ENCODE measurements at regions not wholly inside any gene's neighbourhood (a gene's known extent, or its start where the extent isn't known, plus 50 kb on each side); places are given as distances from the start of the nearest gene placed in this dataset.
"Not testable (repeated sequence)": the region's sequence is repeated elsewhere in the genome, so short reads cannot be mapped to it uniquely, and the experiment has no call there.

DNA sequence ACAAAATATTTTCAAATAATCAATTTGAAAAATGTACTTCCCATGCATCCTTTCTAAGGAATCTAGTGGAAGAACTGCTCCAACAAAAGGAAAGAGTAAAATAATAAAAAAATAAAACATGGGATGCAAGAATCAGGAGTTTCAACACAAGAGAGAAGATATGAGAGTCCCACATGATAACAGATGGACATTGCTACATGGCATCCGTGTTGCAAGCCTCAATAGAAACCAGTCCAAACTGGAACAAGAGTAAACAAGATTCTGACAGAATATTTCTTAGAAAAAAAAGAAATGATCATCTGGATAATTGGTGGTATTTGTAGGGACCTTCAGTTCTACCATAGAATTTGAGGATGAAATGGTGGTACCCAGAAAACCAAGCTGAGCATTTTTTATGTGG is 186.8 kb downstream of the FRK start:
- Mint-ChIP-seq H3K4me1 (ENCODE audit: low read depth) (no peaks in the 10 kb centered on the region), H3K36me3 (ENCODE audit: low read depth) (no peaks in the 10 kb centered on the region), H3K9me3 (no peaks in the 10 kb centered on the region), H3K27ac (no peak overlapping the region), H3K4me3 (no peak overlapping the region), H3K27me3 (no peaks in the 10 kb centered on the region)
- POLR2A ChIA-PET: no interaction called here
- TF ChIP-seq, protein P1, sequence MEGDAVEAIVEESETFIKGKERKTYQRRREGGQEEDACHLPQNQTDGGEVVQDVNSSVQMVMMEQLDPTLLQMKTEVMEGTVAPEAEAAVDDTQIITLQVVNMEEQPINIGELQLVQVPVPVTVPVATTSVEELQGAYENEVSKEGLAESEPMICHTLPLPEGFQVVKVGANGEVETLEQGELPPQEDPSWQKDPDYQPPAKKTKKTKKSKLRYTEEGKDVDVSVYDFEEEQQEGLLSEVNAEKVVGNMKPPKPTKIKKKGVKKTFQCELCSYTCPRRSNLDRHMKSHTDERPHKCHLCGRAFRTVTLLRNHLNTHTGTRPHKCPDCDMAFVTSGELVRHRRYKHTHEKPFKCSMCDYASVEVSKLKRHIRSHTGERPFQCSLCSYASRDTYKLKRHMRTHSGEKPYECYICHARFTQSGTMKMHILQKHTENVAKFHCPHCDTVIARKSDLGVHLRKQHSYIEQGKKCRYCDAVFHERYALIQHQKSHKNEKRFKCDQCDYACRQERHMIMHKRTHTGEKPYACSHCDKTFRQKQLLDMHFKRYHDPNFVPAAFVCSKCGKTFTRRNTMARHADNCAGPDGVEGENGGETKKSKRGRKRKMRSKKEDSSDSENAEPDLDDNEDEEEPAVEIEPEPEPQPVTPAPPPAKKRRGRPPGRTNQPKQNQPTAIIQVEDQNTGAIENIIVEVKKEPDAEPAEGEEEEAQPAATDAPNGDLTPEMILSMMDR (IDR thresholded peaks at IDR 0.05): no peak
- no peak for ATAC-seq
- no peak for DNase-seq
- intact Hi-C loops (cut with micrococcal nuclease): no loop called here
- CTCF ChIA-PET: no interaction called here

DNA sequence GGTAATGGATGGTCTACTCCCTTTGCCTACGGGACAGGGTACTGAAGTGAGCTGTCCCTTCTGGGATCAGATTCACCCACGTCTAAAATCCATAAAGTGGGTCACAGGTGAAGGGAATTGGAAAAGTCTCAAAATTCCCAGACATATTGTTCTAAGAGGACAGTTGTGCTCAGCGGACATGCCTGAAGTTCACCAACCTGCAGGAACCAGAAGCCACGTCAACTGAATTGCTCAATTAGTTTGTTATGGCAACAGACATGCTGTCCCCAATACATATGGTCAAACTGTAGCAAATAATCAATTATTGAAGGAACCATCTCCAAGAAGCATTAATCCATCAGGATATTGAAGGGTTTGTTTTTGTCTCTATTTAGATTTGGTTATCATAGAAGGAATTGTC is 190.2 kb downstream of the FRK start:
- no peaks in the 10 kb centered on the region for H3K4me1 Mint-ChIP-seq (ENCODE audit: low read depth)
- CTCF ChIA-PET: no interaction called here
- H3K36me3 Mint-ChIP-seq (ENCODE audit: low read depth): no peaks in the 10 kb centered on the region
- ATAC-seq (no peak), DNase-seq (no peak)
- TF ChIP-seq, protein P1 (IDR thresholded peaks at IDR 0.05): no peak
- no peaks in the 10 kb centered on the region for H3K27me3 Mint-ChIP-seq
- intact Hi-C loops (cut with micrococcal nuclease): no loop called here
- POLR2A ChIA-PET: no interaction called here
- no peak overlapping the region for H3K27ac Mint-ChIP-seq
- no peak overlapping the region for H3K4me3 Mint-ChIP-seq
- H3K9me3 Mint-ChIP-seq: no peaks in the 10 kb centered on the region

DNA sequence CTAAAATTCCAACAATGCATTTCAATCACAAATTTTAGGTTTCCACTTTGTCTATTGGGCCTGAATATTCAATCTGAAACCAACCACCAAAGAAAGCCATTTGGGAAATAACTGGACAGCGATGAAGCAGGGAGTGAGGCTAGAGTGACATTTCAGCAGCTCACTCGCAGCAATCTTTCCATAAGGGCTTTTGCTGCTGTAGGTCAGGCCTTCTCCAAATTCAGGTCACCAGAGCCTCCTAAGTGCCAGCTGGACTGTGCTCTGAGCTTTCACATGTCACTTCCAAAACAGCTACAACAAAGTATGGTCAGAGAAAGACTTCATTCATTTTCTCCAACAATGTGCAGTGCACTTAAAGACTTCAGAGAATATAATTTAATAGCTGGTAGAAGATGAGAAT is 194.8 kb downstream of the FRK start:
- Mint-ChIP-seq H3K27me3 (no peaks in the 10 kb centered on the region), H3K36me3 (ENCODE audit: low read depth) (no peaks in the 10 kb centered on the region), H3K27ac (no peak overlapping the region), H3K4me3 (no peak overlapping the region), H3K9me3 (no peaks in the 10 kb centered on the region), H3K4me1 (ENCODE audit: low read depth) (no peaks in the 10 kb centered on the region)
- TF ChIP-seq, protein P1 (IDR thresholded peaks at IDR 0.05): no peak
- ChIA-PET POLR2A (interaction anchor here (0.6 kb wide), 1 partner anchor 18 kb away, joined by 3 read pairs; no protein-coding TSS in a partner anchor), CTCF (no interaction called here)
- no peak for ATAC-seq
- intact Hi-C loops (cut with micrococcal nuclease): no loop called here
- DNase-seq: no peak

GRCh38 chr6:115863211-115863610 is 197.5 kb downstream of the FRK start:
- Mint-ChIP-seq H3K4me3 (no peak overlapping the region), H3K27ac (no peak overlapping the region), H3K36me3 (ENCODE audit: low read depth) (no peaks in the 10 kb centered on the region), H3K27me3 (no peaks in the 10 kb centered on the region), H3K9me3 (no peaks in the 10 kb centered on the region), H3K4me1 (ENCODE audit: low read depth) (no peaks in the 10 kb centered on the region)
- TF ChIP-seq, protein P1 (IDR thresholded peaks at IDR 0.05): no peak
- ChIA-PET POLR2A (no interaction called here), CTCF (no interaction called here)
- no peak for DNase-seq
- intact Hi-C loops (cut with micrococcal nuclease): no loop called here
- ATAC-seq: no peak

GRCh38 chr6:115861658-115862057 is 199.0 kb downstream of the FRK start:
- intact Hi-C loops (cut with micrococcal nuclease); H3K4me1 Mint-ChIP-seq (ENCODE audit: low read depth); H3K9me3 Mint-ChIP-seq; H3K36me3 Mint-ChIP-seq (ENCODE audit: low read depth); DNase-seq; CTCF ChIA-PET; H3K27me3 Mint-ChIP-seq; H3K27ac Mint-ChIP-seq; ATAC-seq; H3K4me3 Mint-ChIP-seq; POLR2A ChIA-PET: not testable (repeated sequence)

DNA sequence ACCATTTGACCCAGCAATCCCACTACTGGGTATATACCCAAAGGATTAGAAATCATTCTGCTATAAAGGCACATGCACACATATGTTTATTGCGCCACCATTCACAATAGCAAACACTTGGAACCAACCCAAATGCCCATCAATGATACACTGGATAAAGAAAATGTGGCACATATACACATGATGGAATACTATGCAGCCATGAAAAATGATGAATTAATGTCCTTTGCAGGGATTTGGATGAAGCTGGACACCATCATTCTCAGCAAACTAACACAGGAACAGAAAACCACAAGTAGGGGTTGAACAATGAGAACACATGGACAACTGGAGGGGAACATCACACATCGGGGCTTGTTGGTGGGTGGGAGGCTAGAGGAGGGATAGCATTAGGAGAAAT is 201.1 kb downstream of the FRK start:
- H3K9me3 Mint-ChIP-seq; DNase-seq; ATAC-seq; H3K4me3 Mint-ChIP-seq; H3K36me3 Mint-ChIP-seq (ENCODE audit: low read depth); POLR2A ChIA-PET; H3K27me3 Mint-ChIP-seq; CTCF ChIA-PET; intact Hi-C loops (cut with micrococcal nuclease); H3K4me1 Mint-ChIP-seq (ENCODE audit: low read depth); H3K27ac Mint-ChIP-seq: not testable (repeated sequence)
